CD4-positive, alpha-beta T cell treated with Interleukin-2 at 100 ng/mL for 4 hours (primary cell): ENCODE measurements at regions not wholly inside any gene's neighbourhood (a gene's known extent, or its start where the extent isn't known, plus 50 kb on each side); places are given as distances from the start of the nearest gene placed in this dataset.
"Not testable (repeated sequence)": the region's sequence is repeated elsewhere in the genome, so short reads cannot be mapped to it uniquely, and the experiment has no call there.

Experiments
- DNase-seq: peaks from one replicate; pipeline ENCODE4 v3.0.0-alpha.2; 2020; ENCODE audit warnings: low spot score

- no peak for DNase-seq
Measured at GRCh38 chr3:101138817-101139216, 145.6 kb upstream of the ABI3BP start.

DNA sequence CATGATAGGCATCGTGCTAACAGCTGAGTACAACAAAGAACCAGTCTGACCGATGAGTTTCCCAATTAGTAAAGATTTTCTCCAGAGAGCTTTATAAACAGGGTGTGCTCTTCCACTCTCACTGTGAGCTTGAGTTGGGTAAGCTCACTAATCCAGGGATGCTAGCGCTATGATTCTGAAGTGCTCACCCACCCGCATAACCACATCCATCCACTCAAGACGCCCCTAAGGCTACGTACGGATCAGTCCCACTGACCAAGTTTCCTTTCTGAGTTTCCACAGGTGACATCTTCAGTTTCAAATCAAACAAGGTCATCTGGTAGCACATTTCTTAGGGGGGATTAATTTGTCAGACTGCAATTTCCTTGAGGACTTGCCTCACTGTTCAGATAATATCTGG is 141.1 kb upstream of the ABI3BP start:
- no peak for DNase-seq

GRCh38 chr3:101133652-101134051 is 140.4 kb upstream of the ABI3BP start:
- DNase-seq: no peak

DNA sequence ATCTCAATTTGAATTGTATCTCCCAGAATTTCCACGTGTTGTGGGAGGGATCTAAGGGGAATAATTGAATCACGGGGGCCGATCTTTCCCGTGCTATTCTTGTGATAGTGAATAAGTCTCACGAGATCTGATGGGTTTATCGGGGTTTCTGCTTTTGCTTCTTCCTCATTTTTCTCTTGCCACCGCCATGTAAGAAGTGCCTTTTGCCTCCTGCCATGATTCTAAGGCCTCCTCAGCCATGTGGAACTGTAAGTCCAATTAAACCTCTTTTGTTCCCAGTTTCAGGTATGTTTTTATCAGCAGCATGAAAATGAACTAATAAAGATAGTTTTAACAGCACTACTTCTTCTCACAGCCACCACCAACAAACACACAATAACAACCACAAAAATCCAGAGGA is 140.0 kb upstream of the ABI3BP start:
- DNase-seq: not testable (repeated sequence)

GRCh38 chr3:101131767-101132166 is 138.5 kb upstream of the ABI3BP start:
- no peak for DNase-seq

DNA sequence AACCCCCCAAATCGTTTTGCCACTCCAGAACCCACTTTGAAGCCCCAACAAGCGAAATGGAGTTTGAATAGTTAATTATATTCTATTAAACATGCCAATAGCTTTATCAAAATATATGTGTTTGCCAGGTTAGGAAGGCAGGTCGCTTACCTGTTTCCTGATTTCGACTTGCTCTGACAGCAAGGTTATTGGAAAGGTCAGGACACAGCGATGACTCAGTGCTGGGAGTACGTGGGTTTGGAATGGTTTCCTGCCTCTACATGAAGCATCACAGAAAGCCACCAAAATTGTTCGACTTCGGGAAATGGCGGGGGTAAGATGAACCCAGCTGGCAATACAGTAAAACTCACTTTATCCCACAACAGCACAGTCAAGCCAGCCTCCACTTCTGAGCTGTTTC is 135.6 kb upstream of the ABI3BP start:
- DNase-seq: no peak

- no peak for DNase-seq
Measured at GRCh38 chr3:101128001-101128400, 134.8 kb upstream of the ABI3BP start.

DNA sequence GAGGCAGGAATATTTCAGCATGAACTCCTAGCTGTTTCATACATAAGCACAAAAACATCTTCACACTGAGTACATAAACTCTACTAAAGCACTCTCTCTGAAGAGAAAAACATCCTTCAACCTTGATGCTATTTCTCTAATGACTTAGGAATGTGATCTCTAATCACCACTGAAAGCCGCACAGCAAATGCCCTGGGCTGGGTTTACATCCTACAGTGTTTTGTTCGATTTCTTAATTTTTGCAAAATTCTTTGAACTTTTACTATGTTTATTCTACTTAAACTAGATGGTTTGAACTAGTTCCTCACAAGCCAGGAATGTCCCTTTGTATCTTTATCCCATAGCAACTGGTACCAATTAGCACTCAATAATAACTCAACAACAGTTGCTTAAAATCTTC is 130.9 kb upstream of the ABI3BP start:
- no peak for DNase-seq

DNA sequence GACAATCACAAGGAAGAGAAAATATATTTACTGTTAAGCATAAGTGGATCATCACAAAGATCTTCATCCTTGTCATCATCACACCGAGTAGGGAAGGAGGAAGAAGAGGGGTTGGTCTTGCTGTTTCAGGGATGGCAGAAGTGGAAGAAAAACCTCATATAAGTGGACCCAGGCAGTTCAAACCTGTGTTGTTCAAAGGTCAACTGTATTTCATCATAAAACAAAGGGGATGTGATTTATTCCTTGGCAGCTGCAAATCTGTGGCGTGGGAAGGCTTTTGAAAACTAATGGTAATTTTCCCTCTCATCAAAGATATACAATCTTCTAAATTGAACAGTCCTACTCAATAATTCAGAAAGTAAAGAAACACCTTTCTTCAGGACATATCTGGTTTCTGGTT is 129.9 kb upstream of the ABI3BP start:
- no peak for DNase-seq

DNA sequence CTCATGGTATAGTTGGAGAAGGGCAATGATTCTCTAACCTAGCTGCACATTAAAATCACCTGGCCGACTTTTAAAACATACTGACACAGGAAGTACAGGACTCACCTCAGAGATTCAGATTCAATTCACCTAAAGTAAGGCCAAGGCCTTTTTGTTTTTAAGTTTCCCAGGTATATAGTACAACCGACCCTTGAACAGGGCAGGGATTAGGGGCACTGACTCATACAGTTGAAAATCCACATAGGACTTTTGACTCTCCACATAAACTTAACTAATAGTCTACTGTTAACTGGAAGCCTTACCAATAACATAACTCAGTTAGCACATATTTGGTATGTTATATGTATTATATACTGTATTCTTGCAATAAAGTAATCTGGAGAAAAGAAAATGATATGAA is 129.5 kb upstream of the ABI3BP start:
- no peak for DNase-seq

DNA sequence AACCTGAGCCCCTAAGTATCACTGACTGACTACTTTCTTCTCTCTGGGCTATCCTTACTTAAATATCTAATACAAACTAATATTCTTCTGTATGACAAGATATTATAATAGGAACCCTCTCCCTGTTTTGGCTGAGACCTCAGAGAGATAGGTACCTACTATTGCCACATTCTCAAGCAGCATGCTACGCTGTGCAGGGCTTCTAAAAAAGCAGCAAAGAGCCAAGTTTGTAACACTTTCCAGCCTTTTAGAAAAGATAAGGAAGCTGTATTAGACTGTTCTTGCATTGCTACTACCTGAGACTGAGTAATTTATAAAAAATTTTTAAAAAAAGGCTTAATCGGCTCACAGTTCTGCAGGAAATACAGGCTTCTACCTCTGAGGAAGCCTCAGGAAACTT is 126.8 kb upstream of the ABI3BP start:
- no peak for DNase-seq

DNA sequence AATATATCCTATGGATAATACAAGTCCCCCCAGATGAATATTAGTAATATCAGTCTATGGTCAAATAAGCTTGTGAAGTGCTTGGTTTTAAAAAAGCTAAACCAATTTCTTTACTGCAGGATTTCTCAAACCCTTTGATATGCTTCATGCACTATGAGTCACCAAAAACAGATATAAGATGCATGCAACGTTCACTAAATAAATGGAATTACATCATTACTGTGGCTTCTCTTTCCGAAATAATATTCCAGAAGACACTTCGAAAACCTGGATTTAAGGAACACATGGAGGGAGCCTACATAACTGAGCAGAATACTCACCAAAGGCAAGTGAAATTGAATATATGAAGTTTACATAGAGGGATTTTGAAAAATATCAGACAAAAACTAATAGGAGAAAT is 126.3 kb upstream of the ABI3BP start:
- DNase-seq: no peak

GRCh38 chr3:101117980-101118379 is 124.8 kb upstream of the ABI3BP start:
- no peak for DNase-seq

- DNase-seq: no peak
Measured at GRCh38 chr3:101117465-101117864, 124.2 kb upstream of the ABI3BP start.

DNA sequence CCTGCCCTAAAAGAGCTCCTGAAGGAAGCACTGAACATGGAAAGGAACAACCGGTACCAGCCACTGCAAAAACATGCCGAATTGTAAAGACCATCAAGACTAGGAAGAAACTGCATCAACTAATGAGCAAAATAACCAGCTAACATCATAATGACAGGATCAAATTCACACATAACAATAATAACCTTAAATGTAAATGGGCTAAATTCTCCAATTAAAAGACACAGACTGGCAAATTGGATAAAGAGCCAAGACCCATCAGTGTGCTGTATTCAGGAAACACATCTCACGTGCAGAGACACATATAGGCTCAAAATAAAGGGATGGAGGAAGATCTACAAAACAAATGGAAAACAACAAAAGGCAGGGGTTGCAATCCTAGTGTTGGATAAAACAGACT is 117.1 kb upstream of the ABI3BP start:
- not testable (repeated sequence) for DNase-seq

DNA sequence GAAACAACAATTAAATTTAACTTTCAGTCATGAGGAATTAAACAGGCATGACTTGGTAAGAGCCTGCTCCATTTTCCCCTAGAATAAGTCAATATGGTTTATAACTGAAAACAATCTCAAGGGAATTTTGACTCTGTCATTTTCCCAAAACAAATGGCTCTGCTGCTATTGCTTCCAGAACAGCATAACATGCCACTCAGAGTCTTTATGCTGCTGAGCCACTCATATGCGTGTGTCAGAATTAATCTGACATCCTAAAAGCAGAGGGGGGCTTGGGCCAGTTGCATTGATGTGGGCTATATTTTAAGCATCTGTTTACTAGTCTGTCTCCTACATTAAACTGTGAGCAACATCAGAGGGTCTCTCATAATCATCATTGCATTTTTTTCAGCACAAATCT is 111.1 kb upstream of the ABI3BP start:
- no peak for DNase-seq

- DNase-seq: no peak
Measured at GRCh38 chr3:101102678-101103296, 109.6 kb upstream of the ABI3BP start.

- DNase-seq: no peak
Measured at GRCh38 chr3:101100361-101101009, 107.3 kb upstream of the ABI3BP start.

DNA sequence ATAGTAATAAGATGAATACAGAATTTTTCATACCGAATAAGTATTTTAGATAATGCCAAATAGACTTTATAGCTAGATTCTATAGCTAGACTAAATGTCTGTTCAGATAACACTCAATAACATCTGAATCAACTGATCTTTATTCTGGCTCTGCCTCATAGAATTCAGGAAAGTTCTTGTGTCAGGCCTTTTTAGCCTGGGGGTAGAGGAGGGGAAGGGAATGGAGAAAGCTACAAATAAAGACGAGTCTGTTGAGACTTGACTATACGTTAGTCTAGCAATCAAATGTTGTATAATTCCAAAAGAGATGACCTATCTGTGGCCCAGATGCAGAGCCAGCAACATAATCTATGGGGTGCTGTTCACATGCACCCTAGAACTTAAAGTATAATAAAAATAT is 106.6 kb upstream of the ABI3BP start:
- DNase-seq: no peak

GRCh38 chr3:101096444-101096843 is 103.2 kb upstream of the ABI3BP start:
- no peak for DNase-seq

GRCh38 chr3:101095693-101096430 is 102.6 kb upstream of the ABI3BP start:
- DNase-seq: no peak

DNA sequence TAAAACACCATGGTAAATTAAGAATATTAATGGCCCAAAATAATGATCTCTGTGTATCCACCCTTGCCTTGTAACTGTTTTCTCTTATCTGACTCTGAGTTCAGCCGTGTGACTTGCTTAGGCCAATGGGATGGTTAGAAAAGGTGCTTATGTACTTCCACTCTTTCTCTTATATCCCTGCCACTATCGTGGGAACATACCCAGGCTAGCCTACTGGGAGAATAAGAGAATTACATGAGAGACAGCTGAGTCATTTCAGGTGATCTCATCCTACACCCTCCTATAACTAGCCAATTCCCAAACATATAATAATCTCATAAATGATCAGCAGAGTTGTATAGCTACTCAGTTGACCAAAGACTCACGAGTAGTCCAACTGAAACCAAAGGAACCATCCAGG is 98.3 kb upstream of the ABI3BP start:
- no peak for DNase-seq

DNA sequence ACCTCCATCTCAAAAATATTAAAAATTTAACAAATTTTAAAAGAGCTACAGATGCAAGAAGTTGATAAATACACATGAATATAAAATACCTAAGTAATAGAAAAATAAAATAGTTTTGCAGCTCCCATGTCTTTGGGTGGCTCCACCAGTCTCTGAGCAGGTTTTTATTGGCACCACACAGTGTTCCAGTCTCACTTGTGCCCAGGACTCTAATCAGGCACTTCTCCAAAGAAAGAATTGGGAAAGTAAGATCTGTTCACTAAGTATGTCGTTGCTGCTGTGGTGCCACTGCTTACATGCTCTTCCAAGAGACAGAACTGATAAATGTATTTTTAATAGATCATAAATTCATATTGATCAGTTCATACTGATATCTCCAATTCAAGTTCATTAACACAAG is 92.5 kb upstream of the ABI3BP start:
- no peak for DNase-seq

- no peak for DNase-seq
Measured at GRCh38 chr3:101084404-101084803, 91.2 kb upstream of the ABI3BP start.
